ENCODE measurements at regions not wholly inside any gene's neighbourhood (a gene's known extent, or its start where the extent isn't known, plus 50 kb on each side); places are given as distances from the start of the nearest gene placed in this dataset.
"Not testable (repeated sequence)": the region's sequence is repeated elsewhere in the genome, so short reads cannot be mapped to it uniquely, and the experiment has no call there.

DNA sequence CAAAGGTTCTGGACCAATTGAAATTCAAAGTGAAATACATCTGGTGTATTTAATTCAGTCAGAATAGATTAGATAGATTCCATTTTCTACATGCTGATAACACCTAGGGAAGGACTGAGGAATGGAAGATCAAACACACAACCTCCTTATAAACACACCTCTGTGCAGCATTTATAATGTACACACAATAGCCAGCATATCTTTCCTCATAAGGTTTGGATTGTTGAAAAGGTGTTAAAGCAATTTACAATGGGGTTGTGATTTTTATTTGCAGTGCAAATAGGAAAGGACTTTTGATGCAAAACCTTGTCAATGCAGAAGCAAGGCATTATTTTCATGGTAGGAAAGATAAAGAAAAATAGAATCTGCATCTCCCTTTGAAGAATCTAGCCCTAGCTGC lies 448.9 kb upstream of the KCNMB2 start:
- DNase-seq: no peak

GRCh38 chr3:178088963-178089362 lies 447.3 kb upstream of the KCNMB2 start:
- DNase-seq: no peak

DNA sequence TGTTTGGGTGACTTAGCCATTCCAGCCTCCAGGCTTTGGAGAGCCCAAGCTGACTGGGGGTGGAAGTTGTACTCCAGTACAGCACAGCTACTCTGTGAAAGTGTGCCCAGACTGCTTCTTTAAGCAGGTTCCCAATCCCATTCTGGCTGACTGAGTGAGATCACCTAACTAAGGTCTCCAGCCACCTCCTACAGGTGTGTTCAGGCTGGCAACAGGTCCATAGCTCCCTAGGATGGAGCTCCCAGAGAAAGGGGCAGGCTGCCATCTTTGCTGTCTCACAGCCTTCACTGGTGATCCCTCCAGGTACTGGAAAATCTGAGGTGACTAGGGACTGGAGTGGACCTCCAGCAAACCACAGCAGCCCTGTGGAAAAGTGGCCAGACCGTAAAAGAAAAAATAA lies 445.3 kb upstream of the KCNMB2 start:
- DNase-seq: no peak

GRCh38 chr3:178095522-178095921 lies 440.7 kb upstream of the KCNMB2 start:
- DNase-seq: no peak

DNA sequence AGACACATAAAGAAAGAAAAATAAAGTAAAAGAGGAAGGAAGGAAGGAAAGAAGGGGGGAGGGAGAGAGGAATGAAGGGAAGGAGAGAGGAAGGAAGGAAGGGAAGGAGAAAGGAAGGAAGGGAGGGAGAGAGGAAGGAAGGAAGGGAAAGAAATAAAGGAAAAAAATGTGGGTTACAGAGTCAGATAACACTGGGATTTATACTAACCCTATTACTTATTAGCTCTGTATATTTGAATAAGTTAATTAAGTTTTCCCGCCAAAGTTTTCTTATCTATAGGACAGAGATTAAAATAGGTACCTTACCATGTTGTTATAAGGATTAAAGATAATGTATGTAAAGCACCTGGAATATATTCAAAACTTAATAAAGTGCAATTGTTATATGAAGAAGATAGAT lies 439.3 kb upstream of the KCNMB2 start:
- no peak for DNase-seq

GRCh38 chr3:178097576-178097975 lies 438.7 kb upstream of the KCNMB2 start:
- no peak for DNase-seq

- no peak for DNase-seq
These were observed 437.0 kb upstream of the KCNMB2 start for GRCh38 chr3:178099274-178099673.

DNA sequence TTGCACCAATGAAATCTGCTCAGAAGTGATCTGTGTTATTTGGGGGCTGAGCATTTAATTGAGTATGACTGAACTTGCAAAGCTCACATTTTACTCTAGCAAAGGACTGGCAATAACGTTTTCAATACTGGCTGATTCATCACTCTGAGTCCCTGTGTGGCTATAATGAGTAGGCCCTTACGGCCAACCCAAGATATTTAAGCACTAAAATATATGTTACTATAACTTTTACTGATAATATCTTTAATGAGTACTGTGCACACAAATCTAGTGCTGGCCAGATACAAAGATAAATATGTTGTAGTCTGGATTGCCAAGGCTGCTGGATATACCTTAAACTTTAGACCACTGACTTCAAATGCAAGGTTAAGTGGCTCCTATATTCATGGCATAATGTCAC lies 436.4 kb upstream of the KCNMB2 start:
- DNase-seq: no peak

DNA sequence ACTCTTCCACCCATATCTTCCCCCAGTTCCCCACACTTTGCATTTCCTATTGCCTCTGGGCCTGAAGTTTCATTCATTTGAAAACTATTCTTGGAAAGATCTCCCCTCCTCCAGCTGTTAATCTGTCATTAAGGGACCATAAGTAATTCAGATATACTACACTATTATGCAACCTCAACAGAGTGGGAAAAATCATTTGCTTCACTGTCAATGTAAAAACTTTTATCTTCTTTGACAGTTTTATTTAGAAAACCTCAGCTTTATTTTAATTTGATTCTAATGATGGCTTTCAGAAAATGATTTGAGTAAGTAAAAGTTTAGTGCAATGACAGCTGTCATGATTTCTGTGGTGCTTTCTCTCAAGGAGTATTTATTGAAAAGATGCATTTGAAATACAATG lies 435.3 kb upstream of the KCNMB2 start:
- DNase-seq: no peak

GRCh38 chr3:178103140-178103539 lies 433.1 kb upstream of the KCNMB2 start:
- no peak for DNase-seq

GRCh38 chr3:178107804-178108203 lies 428.4 kb upstream of the KCNMB2 start:
- no peak for DNase-seq

- no peak for DNase-seq
These were observed 426.5 kb upstream of the KCNMB2 start for GRCh38 chr3:178109691-178110090.

DNA sequence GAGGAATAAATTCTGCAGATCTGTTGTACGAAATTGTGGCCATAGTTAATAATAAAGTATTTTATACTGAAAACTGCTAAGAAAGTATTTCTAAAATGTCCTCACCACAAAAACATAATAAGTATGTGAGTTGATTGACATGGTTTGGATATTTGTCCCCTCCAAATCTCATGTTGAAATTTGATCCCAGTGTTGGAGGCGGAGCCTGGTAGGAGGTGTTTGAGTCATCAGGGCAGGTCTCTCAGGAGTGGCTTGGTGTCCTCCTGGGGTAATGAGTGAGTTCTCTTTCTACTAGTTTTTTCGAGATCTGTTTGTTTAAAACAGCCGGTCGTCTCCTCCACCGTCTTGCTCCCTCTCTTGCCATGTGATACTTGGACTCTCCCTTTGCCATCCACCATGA lies 424.1 kb upstream of the KCNMB2 start:
- DNase-seq: no peak

- not testable (repeated sequence) for DNase-seq
These were observed 423.7 kb upstream of the KCNMB2 start for GRCh38 chr3:178112552-178112951.

- DNase-seq: no peak
These were observed 418.6 kb upstream of the KCNMB2 start for GRCh38 chr3:178117641-178118040.

DNA sequence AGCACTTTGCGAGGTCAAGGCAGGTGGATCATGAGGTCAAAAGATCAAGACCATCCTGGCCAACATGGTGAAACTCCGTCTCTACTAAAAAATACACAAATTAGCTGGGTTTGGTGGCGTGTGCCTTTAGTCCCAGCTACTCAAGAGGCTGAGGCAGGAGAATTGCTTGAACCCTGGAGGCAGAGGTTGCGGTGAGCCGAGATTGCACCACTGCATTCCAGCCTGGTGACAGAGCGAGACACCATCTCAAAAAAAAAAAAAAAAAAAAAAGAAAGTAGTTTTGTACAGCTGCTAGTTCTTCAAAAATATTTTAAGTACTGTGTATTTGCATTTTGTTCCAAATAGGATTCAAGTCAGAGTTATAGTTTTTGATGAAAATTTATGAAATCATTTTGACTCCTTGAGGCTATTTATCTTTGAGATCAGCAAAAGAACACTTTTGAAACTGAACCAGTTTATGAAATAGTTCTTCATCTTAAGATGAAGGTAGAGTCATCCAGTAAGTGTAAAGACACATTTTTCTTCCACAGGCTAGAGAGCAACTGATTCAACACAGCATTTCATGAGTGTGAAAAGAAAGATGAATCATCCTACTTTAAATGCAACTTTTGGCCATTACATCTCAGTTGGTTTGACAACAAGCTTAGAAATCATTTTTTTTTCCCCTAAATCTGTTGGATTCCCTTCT lies 416.5 kb upstream of the KCNMB2 start:
- DNase-seq: not testable (repeated sequence)

GRCh38 chr3:178120367-178120766 lies 415.9 kb upstream of the KCNMB2 start:
- no peak for DNase-seq

- DNase-seq: no peak
These were observed 409.6 kb upstream of the KCNMB2 start for GRCh38 chr3:178126686-178127085.

DNA sequence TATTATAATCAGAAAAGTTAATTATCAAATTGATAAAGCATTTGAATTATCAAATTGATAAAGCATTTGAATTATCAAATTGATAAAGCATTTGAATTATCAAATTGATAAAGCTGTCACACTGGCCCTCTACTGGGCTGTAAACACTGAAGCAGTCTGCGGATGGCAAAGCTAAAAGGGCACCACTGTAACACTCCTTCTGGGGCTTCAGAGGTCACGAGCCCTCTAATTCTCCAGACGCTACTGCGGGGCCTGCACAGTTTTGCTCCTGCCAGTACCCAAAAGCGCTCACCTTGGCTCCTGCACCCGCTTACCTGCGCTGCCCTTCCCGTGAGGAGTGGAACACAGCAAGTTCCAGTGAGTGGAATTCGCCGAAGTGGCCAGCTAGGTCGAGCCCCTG lies 409.0 kb upstream of the KCNMB2 start:
- DNase-seq: no peak

DNA sequence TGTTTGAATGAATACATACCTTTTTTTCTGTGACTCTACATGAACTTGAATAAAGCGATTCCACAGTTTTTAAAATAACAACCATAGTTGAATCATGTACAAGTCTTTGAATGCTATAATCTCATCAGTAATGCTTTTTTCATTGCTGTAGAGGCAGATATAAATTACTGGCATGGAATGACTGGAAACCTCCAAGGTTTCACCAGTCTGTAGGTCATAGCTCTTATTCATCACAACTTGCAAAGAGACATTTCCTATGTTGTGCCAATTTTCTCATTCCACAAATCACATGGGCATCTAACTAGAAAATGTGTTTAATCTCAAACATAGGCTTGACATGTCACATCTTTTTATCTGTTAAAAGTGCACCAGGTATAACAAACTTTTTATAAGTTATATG lies 407.1 kb upstream of the KCNMB2 start:
- no peak for DNase-seq

DNA sequence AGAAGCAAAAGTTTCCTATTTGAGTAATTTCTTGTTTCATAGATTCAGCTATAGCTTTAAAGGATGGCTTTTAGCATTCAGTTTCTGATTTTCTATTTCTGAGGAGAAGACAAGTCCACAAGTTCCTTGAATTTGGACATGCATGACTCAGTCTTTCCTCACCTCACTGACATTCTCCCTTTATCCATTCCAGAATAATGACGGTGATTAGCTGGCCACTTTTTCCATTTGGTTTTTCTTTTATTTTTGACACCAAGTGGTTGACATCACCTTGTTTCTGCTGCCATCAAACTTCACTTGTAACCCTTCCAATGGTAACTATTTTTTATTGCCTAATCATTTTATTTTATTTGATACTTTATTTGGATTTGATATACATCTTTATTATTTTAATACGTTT lies 404.4 kb upstream of the KCNMB2 start:
- no peak for DNase-seq

- no peak for DNase-seq
These were observed 399.0 kb upstream of the KCNMB2 start for GRCh38 chr3:178137206-178137605.

GRCh38 chr3:178137831-178138230 lies 398.4 kb upstream of the KCNMB2 start:
- no peak for DNase-seq

- no peak for DNase-seq
These were observed 397.1 kb upstream of the KCNMB2 start for GRCh38 chr3:178139116-178139515.

DNA sequence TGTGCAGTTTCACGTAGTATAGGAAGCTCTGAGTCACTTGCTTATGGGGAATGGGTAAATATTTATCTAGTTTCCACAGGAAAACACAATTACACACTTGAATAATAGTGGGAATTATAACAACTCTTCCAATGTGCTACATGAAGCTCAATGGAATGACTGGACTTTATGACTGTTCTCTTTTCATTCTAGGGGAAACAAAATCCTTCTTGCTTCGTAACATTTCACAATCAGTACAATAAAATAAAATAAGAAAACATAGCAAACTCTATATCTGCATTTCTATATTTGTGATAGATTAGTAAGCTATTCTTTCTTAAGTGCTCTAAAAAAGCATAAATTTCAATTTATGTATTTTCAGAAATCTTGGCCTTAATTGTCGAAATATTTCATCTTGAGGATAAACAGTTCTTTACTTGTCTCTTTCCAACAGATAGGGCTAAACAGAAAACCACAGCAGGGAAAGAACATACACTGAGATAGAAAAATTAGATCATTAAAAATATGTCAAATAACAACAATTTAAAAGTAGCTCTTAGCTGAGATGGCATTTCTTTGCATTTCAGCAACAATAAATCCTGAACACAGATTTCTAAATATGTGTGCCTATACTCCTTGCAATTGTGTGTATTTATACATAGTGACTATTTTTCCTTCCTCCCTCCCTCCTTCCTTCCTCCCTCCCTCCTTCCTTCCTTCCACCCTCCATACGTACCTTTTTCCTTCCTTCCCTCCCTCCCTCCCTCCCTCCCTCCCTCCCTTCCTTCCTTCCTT lies 395.5 kb upstream of the KCNMB2 start:
- no peak for DNase-seq
